ENCODE measurements at regions not wholly inside any gene's neighbourhood (a gene's known extent, or its start where the extent isn't known, plus 50 kb on each side); places are given as distances from the start of the nearest gene placed in this dataset.

- Histone ChIP-seq H3K4me3 (no peak overlapping the region), H3K27me3 (no peaks in the 10 kb centered on the region), H3K27ac (replicated peaks in 1 of 4) (no peak overlapping the region), H3K36me3 (no peaks in the 10 kb centered on the region), H3K9me3 (no peaks in the 10 kb centered on the region), H3K4me1 (no peaks in the 10 kb centered on the region)
- intact Hi-C loops (cut with DNase I): no loop called here
- 78% methylated on average over 3 of the region's 3 CpGs for WGBS
- DNase-seq (ENCODE audit: extremely low spot score): no peak
- TF ChIP-seq, protein P1, sequence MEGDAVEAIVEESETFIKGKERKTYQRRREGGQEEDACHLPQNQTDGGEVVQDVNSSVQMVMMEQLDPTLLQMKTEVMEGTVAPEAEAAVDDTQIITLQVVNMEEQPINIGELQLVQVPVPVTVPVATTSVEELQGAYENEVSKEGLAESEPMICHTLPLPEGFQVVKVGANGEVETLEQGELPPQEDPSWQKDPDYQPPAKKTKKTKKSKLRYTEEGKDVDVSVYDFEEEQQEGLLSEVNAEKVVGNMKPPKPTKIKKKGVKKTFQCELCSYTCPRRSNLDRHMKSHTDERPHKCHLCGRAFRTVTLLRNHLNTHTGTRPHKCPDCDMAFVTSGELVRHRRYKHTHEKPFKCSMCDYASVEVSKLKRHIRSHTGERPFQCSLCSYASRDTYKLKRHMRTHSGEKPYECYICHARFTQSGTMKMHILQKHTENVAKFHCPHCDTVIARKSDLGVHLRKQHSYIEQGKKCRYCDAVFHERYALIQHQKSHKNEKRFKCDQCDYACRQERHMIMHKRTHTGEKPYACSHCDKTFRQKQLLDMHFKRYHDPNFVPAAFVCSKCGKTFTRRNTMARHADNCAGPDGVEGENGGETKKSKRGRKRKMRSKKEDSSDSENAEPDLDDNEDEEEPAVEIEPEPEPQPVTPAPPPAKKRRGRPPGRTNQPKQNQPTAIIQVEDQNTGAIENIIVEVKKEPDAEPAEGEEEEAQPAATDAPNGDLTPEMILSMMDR (IDR thresholded peaks at IDR 0.05): no peak
- TF ChIP-seq POLR2AphosphoS5 (IDR thresholded peaks at IDR 0.05): no peak
- no peak for TF ChIP-seq EP300 (IDR thresholded peaks at IDR 0.05)
- TF ChIP-seq POLR2A (IDR thresholded peaks at IDR 0.05; ENCODE audit: low read depth): no peak
Measured at GRCh38 chr4:178081896-178082295, 639.7 kb upstream of the AGA start.

GRCh38 chr4:178082906-178083305, 640.7 kb upstream of the AGA start:
- Histone ChIP-seq H3K4me1 (no peaks in the 10 kb centered on the region), H3K27me3 (no peaks in the 10 kb centered on the region), H3K9me3 (no peaks in the 10 kb centered on the region), H3K4me3 (no peak overlapping the region), H3K27ac (replicated peaks in 1 of 4) (no peak overlapping the region), H3K36me3 (no peaks in the 10 kb centered on the region)
- no peak for DNase-seq (ENCODE audit: extremely low spot score)
- TF ChIP-seq POLR2A (IDR thresholded peaks at IDR 0.05; ENCODE audit: low read depth) (no peak), EP300 (IDR thresholded peaks at IDR 0.05) (no peak)
- TF ChIP-seq, protein P1 (IDR thresholded peaks at IDR 0.05): no peak
- intact Hi-C loops (cut with DNase I): no loop called here
- 86% methylated on average over 1 of the region's 1 CpG for WGBS

- WGBS: 92% methylated on average over 5 of the region's 5 CpGs
- intact Hi-C loops (cut with DNase I): no loop called here
- Histone ChIP-seq H3K27me3 (no peaks in the 10 kb centered on the region), H3K4me3 (no peak overlapping the region), H3K9me3 (no peaks in the 10 kb centered on the region), H3K4me1 (no peaks in the 10 kb centered on the region), H3K27ac (replicated peaks in 1 of 4) (no peak overlapping the region), H3K36me3 (no peaks in the 10 kb centered on the region)
- TF ChIP-seq POLR2A (IDR thresholded peaks at IDR 0.05; ENCODE audit: low read depth) (no peak), POLR2AphosphoS5 (IDR thresholded peaks at IDR 0.05) (no peak), EP300 (IDR thresholded peaks at IDR 0.05) (no peak)
- TF ChIP-seq, protein P1 (IDR thresholded peaks at IDR 0.05): no peak
- no peak for DNase-seq (ENCODE audit: extremely low spot score)
Measured at GRCh38 chr4:178083968-178084367, 641.7 kb upstream of the AGA start.

GRCh38 chr4:178086320-178086719, 644.1 kb upstream of the AGA start:
- no peaks in the 10 kb centered on the region for H3K36me3 ChIP-seq
- intact Hi-C loops (cut with DNase I): no loop called here

More at GRCh38 chr4:178086320-178086719, 644.1 kb upstream of the AGA start:
- WGBS: 23% methylated on average over 2 of the region's 2 CpGs
- DNase-seq (ENCODE audit: extremely low spot score): no peak
- no peak overlapping the region for H3K27ac ChIP-seq (replicated peaks in 1 of 4)
- H3K9me3 ChIP-seq: no peaks in the 10 kb centered on the region
- H3K4me1 ChIP-seq: no peaks in the 10 kb centered on the region
- TF ChIP-seq, protein P1 (IDR thresholded peaks at IDR 0.05): no peak
- no peak for TF ChIP-seq EP300 (IDR thresholded peaks at IDR 0.05)
- H3K4me3 ChIP-seq: no peak overlapping the region
- H3K27me3 ChIP-seq: no peaks in the 10 kb centered on the region

Measured in esophagus muscularis mucosa (tissue), 4 donors.